Stimulated activated CD4-positive, alpha-beta T cell treated with anti-CD3 and anti-CD28 coated beads, TNF-alpha, amount 100 ng/mL, for 24 hours (primary cell): ENCODE measurements at regions not wholly inside any gene's neighbourhood (a gene's known extent, or its start where the extent isn't known, plus 50 kb on each side); places are given as distances from the start of the nearest gene placed in this dataset.

Source experiments
- DNase-seq, 3 experiments: peaks; one replicate each; pipeline ENCODE4 v3.0.0-alpha.2; 2020; ENCODE audit warnings: low read depth in 3 of 3

DNA sequence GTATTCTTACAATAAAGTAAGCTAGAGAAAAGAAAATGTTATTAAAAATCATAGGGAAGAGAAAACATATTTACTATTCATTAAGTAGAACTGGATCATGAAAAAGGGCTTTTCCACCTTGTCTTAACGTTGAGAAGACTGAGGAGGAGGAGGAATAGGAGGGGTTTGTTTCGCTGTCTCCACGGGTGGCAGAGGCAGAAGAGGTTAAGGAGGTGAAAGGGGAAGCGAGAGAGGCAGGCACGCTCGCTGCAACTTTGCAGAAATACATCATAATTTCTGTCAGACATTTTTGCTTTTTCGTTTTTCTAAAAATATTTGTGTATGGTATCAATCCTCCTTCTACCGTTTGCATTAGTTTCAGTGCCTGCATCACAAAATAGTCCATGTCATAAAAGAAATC is 2375.1 kb upstream of the AGA start:
- no peak for DNase-seq

GRCh38 chr4:179823342-179823741 is 2381.1 kb upstream of the AGA start:
- no peak for DNase-seq

DNA sequence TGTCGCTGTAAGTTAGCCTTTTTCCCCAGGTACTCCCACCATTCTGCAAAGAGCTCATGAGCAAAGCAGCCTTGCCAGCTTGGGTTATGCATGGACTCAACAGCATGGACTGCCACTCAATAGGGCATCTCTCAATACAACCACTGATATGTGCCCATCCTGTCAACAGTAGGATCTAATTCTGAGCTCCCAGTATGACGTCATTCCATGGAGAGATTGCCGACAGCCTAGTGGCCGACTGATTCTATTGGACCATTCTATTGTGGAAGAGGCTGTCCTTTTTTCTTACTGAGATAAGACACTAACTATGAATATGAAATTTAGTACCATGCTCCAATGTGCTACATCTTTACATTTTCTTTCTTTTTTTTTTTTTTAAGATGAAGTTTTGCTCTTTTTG is 2389.0 kb upstream of the AGA start:
- DNase-seq, result no peak

DNA sequence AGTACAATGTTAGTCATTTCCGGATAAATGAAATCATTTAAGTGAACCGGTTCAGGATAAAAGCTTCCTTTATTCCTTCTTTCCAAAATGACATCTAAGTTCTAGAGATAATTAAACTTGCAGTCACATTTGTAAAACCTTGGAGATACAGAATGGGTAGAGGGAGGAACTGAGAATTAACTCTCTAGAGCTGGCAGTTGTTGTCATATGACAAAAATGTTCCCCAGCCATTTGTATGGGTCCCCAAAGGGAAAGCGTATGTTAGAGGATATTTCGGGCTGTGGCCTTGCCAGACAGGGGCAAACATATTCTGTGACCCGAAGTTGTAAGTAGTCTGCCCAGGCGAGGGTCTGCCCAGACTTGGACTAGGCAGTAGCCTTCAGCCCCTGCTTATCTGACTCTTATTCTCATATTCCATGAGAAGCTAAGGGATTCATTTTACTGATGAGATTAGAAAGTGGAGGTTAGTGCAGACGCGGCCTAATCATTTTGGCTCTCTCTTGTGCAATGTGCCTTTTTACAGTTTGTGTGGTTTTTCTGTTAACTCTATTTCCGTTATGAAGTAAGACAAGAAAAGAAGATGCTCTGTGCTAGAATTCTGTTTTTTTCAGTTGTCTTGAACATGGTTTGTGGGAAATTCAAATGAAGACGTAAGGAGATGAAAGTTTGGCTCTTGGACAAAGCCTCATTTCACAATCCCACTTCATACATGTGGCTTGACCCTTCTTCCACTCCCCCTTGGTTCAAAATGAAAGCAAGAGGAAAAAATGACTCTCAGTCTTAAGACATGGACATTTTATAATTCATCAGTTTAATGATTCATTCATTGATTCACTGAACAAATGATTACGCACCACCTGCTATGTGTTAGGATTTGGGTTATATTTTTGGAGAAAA is 2394.2 kb upstream of the AGA start:
- DNase-seq, result no peak

DNA sequence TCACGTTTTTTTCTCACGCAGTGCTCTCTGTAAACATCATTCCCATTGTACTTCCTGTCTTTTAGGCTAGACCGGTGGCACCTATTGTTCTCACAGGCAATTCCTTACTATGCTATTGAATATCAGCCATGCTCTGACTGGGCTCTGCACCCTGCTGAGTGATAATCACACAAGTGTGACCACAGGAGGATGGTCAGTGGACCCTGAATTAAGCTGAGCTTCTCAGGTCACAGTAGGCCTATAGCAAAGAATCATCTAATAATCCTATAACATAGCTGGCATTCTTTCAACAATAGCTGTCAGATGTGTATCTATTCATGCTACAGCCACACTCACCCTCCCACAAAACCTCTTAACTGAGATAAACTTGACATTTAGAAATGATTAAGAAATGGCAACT is 2399.8 kb upstream of the TENM3 start:
- no peak for DNase-seq

- no peak for DNase-seq
Measured at GRCh38 chr4:179855469-179855868, 2387.7 kb upstream of the TENM3 start.

DNA sequence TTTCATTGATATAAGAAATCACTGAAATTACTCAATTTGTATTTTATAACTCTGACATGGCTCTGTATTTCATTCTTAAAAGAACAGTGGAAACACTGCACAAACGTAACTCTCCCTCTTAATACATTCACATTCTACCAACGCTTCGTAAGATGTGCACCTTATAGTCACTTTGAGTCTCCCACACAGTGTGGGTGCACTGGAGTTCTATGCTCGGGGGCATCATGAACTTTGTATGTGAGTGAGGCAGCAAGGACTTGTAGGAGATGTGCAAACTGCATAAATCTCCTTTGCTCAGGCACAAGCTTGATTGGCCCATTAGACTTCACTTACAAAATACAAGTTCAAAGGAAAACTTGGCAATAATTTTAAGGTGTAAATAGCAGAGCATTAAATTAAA is 2385.0 kb upstream of the TENM3 start:
- no peak for DNase-seq

DNA sequence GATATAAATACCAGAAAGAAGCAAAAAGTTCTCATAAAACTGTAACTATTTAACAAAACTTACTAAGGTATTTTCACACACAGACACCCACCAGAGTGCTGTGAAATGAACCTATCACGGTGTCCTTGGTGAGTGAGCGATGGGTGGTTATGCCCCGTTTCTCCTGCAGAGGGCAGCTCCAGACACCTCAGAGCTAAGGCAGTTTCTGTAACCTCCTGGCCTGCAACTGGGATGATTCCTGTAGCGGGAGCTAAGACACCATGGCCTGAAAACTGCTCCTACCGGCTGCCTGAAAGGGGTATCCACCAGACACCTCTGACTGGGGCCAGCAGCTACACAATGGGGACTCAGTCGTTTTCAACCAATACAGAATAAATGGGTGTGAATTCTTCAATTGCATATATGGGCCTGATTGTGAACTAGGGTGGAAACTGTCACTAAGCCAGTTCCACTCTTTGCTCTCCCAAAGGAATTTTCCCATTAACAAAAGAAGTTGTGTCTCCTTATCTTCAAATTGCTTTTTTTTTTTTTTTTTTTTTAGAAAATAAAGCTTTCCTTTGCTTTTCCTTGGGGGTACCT is 2375.8 kb upstream of the TENM3 start:
- DNase-seq, result peak in 2 of 3 experiments; percentile 4 to 26

DNA sequence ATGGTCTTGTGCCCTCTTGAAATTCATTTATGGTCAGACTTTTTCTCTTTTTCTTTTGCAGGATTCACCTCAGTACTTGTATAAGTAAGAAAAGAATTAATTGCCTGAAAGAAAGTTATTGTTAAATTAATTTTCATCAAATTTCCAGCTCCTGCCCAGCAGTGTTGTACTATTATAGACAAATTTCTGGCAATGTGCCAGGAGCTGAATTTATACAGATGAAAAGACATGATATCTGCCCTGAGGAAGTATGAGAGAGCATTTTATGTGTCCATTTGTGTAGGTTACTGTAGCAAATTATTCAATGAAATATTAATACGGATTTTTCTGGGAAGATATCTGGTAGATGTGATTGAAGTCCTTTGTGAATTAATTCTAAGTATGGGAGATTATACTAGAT is 2371.5 kb upstream of the TENM3 start:
- DNase-seq, result no peak

DNA sequence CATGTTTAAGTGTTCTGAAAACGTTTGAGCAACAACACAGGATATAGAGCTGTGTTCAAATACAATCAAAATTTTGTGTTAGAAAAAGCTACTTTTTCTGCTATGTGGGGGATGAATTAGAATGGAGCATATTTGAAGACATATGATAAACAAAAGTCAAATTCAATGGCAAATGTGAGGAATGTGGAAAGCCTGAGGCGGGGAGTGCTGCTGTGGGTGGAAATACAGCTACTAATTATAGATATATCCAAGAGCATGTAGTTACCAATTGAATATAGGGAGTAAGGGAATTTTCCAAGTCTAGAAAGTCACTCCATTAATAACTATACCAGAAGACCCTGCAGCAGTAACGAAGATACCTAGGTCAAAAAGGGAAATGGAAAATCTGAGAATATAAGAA is 2370.4 kb upstream of the TENM3 start:
- DNase-seq, result no peak

GRCh38 chr4:179880756-179881155 is 2362.4 kb upstream of the TENM3 start:
- no peak for DNase-seq

GRCh38 chr4:179894066-179894778 is 2349.0 kb upstream of the TENM3 start:
- no peak for DNase-seq

DNA sequence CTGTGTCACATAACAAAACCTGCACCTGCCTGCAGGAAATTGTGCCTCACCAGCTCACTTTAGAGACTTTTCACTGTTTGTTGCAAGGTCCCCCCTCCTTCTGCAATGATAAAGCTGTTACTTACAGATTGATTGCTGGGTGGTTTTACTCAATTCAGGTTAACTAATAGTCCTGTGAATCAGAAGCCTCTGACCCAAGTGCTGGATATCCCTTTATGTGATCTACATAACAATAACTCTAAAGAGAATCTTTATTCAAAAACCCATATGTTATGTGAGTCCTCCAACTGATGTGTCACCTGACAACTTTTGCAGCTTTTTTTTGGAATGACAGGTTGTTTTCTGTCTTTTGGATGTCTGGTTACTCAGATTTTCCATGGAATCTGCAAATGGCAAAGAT is 2323.6 kb upstream of the TENM3 start:
- DNase-seq, result no peak

GRCh38 chr4:179927473-179927872 is 2315.7 kb upstream of the TENM3 start:
- DNase-seq, result no peak

GRCh38 chr4:179941911-179942310 is 2301.3 kb upstream of the TENM3 start:
- DNase-seq, result no peak

DNA sequence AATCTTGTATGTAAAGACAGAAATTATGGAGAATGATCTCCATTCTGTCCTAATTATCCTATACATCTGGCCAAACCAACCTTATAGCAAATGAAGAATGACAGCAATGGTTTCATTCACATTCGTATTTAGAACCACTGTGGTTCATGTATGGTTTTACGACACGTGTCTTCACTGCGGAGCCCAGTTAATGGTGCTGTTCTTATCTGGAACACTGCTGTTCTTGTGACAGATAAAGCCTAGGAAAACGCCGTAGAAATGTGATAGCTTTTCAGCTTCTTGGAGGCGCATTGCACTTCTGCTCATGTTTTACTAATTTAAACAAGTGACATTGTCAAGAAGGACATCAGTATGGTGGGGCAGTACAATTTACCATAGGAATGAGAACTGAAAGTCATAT is 2266.4 kb upstream of the TENM3 start:
- DNase-seq, result no peak

DNA sequence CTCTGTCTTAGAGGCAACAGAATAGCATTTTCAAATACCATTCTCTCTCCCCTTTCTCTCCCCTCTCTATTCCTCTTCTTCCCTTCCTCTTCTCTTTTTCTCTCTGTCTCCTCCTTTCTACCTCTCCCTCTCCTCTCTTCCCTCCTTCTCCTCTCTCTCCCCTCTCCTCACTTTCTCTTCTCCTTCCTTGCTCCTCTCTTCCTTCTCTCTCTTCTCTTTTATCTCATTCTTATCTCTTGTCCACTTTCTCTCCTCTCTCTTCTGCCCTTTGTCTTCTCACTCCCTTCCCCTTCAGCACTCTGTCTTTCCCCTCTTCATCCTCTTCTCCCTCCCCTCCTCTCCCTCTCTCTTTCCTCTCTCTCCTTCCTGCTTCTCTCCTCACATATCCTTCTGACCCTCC is 2265.8 kb upstream of the TENM3 start:
- no peak for DNase-seq

GRCh38 chr4:179981161-179981560 is 2262.0 kb upstream of the TENM3 start:
- no peak for DNase-seq

DNA sequence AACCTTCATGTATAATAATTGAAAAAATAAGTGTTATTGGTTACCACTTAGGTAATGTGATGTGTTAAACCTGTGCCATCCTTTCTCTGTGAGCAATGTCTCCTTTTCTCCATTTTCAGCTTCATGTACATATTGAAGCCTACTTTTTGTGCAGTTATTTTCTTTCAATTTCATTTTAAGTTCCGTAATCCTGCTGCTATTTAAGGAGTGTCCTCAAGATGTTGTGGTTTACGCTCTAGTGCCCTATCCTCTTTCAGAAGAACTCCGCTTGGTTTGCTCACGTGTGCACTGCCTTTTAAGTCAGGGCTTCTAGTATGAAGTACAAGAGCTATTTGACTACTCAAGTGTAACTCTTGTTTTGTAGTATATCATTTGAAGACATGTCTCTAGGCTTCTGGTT is 2253.2 kb upstream of the TENM3 start:
- no peak for DNase-seq

- no peak for DNase-seq
Measured at GRCh38 chr4:180009316-180009715, 2233.9 kb upstream of the TENM3 start.

GRCh38 chr4:180028682-180029081 is 2214.5 kb upstream of the TENM3 start:
- DNase-seq, result no peak

- DNase-seq, result no peak
Measured at GRCh38 chr4:180031330-180031729, 2211.9 kb upstream of the TENM3 start.

DNA sequence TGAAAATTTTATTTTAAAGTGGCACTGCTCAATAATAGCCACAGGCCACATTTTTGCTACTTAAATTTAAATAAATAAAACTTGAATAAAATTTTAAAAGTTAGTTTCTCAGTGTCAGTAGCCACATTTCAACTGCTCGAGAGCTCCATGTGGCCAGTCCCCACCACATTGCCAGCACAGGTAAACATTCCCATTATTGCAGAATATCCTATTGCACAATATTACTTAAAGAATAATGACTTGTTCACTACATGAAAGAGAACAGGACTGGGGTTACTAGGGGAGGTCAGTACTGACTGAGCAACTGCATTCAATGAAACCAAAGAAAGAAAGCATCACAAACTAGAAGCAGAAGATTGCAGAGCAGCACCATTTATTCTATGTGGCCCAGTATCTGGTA is 2201.6 kb upstream of the TENM3 start:
- DNase-seq, result no peak
